SK-N-SH treated with all-trans-retinoic acid at 6 μM for 48 hours (cell line): ENCODE measurements at regions not wholly inside any gene's neighbourhood (a gene's known extent, or its start where the extent isn't known, plus 50 kb on each side); places are given as distances from the start of the nearest gene placed in this dataset.

Experiments used
- ATAC-seq: fragments of 200-7000 bp; cut with Tn5 transposase; 3 replicates; pipeline ENCODE4 v1.9.1; 2020; ENCODE audit warnings: mild to moderate bottlenecking, moderate library complexity
- ARNTL ChIP-seq: fragments of 450-650 bp; formaldehyde crosslinking; IDR thresholded peaks from 2 replicates; pipeline ENCODE4 v1.5.0; 2020; ENCODE audit warnings: low read depth, mild to moderate bottlenecking, moderate library complexity, borderline replicate concordance
- BACH2 ChIP-seq: fragments of 250-450 bp; sonication (Bioruptor Pico); IDR thresholded peaks from 2 replicates; pipeline ENCODE4 v1.9.0; 2021; ENCODE audit warnings: mild to moderate bottlenecking, borderline replicate concordance
- CSDC2 ChIP-seq: fragments of 250-450 bp; sonication (Bioruptor Pico); IDR thresholded peaks from 2 replicates; pipeline ENCODE4 v1.5.0; 2020; ENCODE audit warnings: mild to moderate bottlenecking, moderate library complexity
- ESRRG ChIP-seq: fragments of 250-450 bp; sonication (Bioruptor Pico); IDR thresholded peaks from 2 replicates; pipeline ENCODE4 v1.6.1; 2021; ENCODE audit warnings: mild to moderate bottlenecking
- GLIS3 ChIP-seq: fragments of 250-450 bp; sonication (Bioruptor Pico); IDR thresholded peaks from 2 replicates; pipeline ENCODE4 v1.5.0; 2020; ENCODE audit warnings: mild to moderate bottlenecking, moderate library complexity
- ISL1 ChIP-seq: fragments of 250-450 bp; sonication (Bioruptor Pico); IDR thresholded peaks from 2 replicates; pipeline ENCODE4 v2.1.2; 2022; ENCODE audit warnings: mild to moderate bottlenecking, moderate library complexity
- OSR1 ChIP-seq: fragments of 250-450 bp; sonication (Bioruptor Pico); IDR thresholded peaks from 2 replicates; pipeline ENCODE4 v1.8.0; 2022; ENCODE audit warnings: moderate library complexity, mild to moderate bottlenecking, inconsistent platforms
- PPARA ChIP-seq: fragments of 250-450 bp; sonication (Bioruptor Pico); IDR thresholded peaks from 2 replicates; pipeline ENCODE4 v1.5.0; 2020; ENCODE audit warnings: mild to moderate bottlenecking, borderline replicate concordance
- RARB ChIP-seq: fragments of 250-450 bp; sonication (Bioruptor Pico); IDR thresholded peaks from 2 replicates; pipeline ENCODE4 v1.8.0; 2021; ENCODE audit warnings: mild to moderate bottlenecking, moderate library complexity
- SNAI2 ChIP-seq: fragments of 250-450 bp; sonication (Bioruptor Pico); IDR thresholded peaks from 2 replicates; pipeline ENCODE4 v1.5.0; 2020; ENCODE audit warnings: mild to moderate bottlenecking, moderate library complexity
- TCF4 ChIP-seq: fragments of 250-450 bp; sonication (Bioruptor Pico); IDR thresholded peaks from 2 replicates; pipeline ENCODE4 v1.8.0; 2021; ENCODE audit warnings: mild to moderate bottlenecking, moderate library complexity, borderline replicate concordance
- TOX ChIP-seq: fragments of 250-450 bp; sonication (Bioruptor Pico); IDR thresholded peaks from 2 replicates; pipeline ENCODE4 v1.8.0; 2021; ENCODE audit warnings: mild to moderate bottlenecking, moderate library complexity, borderline replicate concordance
- ZC3H10 ChIP-seq: fragments of 250-450 bp; sonication (Bioruptor Pico); IDR thresholded peaks from 2 replicates; pipeline ENCODE4 v1.5.1; 2021; ENCODE audit warnings: mild to moderate bottlenecking, moderate library complexity
- ZFP3 ChIP-seq: fragments of 250-450 bp; sonication (Bioruptor Pico); IDR thresholded peaks from 2 replicates; pipeline ENCODE4 v1.5.0; 2020; ENCODE audit warnings: mild to moderate bottlenecking, moderate library complexity
- ZNF565 ChIP-seq: fragments of 450-650 bp; formaldehyde crosslinking; conservative IDR thresholded peaks from 2 replicates; pipeline ENCODE4 v1.5.0; 2020; ENCODE audit warnings: low read depth, mild to moderate bottlenecking, moderate library complexity
- ZNF70 ChIP-seq: fragments of 450-650 bp; formaldehyde crosslinking; IDR thresholded peaks from 2 replicates; pipeline ENCODE4 v1.5.0; 2020; ENCODE audit warnings: mild to moderate bottlenecking, moderate library complexity
- ZNF8 ChIP-seq: fragments of 450-650 bp; formaldehyde crosslinking; IDR thresholded peaks from 2 replicates; pipeline ENCODE4 v1.5.0; 2020; ENCODE audit warnings: mild to moderate bottlenecking, moderate library complexity
- TF ChIP-seq, protein P1 (sequence below): fragments of 250-450 bp; sonication (Bioruptor Pico); IDR thresholded peaks from 2 replicates; pipeline ENCODE4 v1.5.0; 2020; ENCODE audit warnings: mild to moderate bottlenecking, moderate library complexity
- TF ChIP-seq, protein P2 (sequence below): fragments of 250-450 bp; sonication (Bioruptor Pico); IDR thresholded peaks from 2 replicates; pipeline ENCODE4 v1.8.0; 2021; ENCODE audit warnings: low read depth, mild to moderate bottlenecking, moderate library complexity, borderline replicate concordance
- TF ChIP-seq, protein P3 (sequence below): fragments of 250-450 bp; sonication (Bioruptor Pico); IDR thresholded peaks from 2 replicates; pipeline ENCODE4 v1.5.1; 2021; ENCODE audit warnings: mild to moderate bottlenecking, moderate library complexity
- TF ChIP-seq, protein P4 (sequence below): fragments of 250-450 bp; sonication (Bioruptor Pico); IDR thresholded peaks from 2 replicates; pipeline ENCODE4 v1.8.0; 2020; ENCODE audit warnings: mild to moderate bottlenecking, moderate library complexity, borderline replicate concordance
- TF ChIP-seq, protein P5 (sequence below): fragments of 250-450 bp; sonication (Bioruptor Pico); IDR thresholded peaks from 2 replicates; pipeline ENCODE4 v1.5.1; 2020; ENCODE audit warnings: low read depth, mild to moderate bottlenecking, moderate library complexity

DNA sequence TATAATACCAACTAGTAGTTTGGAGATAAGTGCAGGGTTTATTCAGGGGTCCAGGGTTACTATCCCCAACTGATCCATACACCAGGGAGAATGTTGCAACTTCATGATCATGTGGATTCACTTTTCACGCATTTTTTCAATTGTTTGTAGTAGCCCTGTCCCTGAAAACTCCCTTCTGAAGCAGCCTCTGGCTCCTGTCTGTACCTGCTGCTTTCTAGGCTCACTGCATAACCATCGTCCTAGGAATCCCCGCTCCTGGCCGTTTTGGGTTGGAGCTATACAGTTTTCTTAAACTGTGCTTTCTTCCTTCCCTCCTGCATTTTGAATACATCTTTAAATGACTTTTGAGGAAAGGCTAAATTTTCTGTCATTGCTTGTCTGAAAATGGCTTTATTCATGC, 154.1 kb downstream of the SDHAF3 start:
- TF ChIP-seq ZNF8 (no peak), SNAI2 (CRISPR knock-in tag) (no peak), ZNF70 (CRISPR knock-in tag) (no peak), OSR1 (CRISPR knock-in tag) (no peak), TCF4 (CRISPR knock-in tag) (no peak), ARNTL (no peak), ESRRG (CRISPR knock-in tag) (no peak), RARB (CRISPR knock-in tag) (no peak), TOX (CRISPR knock-in tag) (no peak), GLIS3 (CRISPR knock-in tag) (no peak), ZNF565 (CRISPR knock-in tag) (no peak), CSDC2 (CRISPR knock-in tag) (no peak)
- TF ChIP-seq, protein P1, sequence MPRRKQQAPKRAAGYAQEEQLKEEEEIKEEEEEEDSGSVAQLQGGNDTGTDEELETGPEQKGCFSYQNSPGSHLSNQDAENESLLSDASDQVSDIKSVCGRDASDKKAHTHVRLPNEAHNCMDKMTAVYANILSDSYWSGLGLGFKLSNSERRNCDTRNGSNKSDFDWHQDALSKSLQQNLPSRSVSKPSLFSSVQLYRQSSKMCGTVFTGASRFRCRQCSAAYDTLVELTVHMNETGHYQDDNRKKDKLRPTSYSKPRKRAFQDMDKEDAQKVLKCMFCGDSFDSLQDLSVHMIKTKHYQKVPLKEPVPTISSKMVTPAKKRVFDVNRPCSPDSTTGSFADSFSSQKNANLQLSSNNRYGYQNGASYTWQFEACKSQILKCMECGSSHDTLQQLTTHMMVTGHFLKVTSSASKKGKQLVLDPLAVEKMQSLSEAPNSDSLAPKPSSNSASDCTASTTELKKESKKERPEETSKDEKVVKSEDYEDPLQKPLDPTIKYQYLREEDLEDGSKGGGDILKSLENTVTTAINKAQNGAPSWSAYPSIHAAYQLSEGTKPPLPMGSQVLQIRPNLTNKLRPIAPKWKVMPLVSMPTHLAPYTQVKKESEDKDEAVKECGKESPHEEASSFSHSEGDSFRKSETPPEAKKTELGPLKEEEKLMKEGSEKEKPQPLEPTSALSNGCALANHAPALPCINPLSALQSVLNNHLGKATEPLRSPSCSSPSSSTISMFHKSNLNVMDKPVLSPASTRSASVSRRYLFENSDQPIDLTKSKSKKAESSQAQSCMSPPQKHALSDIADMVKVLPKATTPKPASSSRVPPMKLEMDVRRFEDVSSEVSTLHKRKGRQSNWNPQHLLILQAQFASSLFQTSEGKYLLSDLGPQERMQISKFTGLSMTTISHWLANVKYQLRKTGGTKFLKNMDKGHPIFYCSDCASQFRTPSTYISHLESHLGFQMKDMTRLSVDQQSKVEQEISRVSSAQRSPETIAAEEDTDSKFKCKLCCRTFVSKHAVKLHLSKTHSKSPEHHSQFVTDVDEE (CRISPR knock-in tag): no peak
- TF ChIP-seq, protein P2, sequence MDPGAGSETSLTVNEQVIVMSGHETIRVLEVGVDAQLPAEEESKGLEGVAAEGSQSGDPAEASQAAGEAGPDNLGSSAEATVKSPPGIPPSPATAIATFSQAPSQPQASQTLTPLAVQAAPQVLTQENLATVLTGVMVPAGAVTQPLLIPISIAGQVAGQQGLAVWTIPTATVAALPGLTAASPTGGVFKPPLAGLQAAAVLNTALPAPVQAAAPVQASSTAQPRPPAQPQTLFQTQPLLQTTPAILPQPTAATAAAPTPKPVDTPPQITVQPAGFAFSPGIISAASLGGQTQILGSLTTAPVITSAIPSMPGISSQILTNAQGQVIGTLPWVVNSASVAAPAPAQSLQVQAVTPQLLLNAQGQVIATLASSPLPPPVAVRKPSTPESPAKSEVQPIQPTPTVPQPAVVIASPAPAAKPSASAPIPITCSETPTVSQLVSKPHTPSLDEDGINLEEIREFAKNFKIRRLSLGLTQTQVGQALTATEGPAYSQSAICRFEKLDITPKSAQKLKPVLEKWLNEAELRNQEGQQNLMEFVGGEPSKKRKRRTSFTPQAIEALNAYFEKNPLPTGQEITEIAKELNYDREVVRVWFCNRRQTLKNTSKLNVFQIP (CRISPR knock-in tag): no peak
- TF ChIP-seq, protein P3, sequence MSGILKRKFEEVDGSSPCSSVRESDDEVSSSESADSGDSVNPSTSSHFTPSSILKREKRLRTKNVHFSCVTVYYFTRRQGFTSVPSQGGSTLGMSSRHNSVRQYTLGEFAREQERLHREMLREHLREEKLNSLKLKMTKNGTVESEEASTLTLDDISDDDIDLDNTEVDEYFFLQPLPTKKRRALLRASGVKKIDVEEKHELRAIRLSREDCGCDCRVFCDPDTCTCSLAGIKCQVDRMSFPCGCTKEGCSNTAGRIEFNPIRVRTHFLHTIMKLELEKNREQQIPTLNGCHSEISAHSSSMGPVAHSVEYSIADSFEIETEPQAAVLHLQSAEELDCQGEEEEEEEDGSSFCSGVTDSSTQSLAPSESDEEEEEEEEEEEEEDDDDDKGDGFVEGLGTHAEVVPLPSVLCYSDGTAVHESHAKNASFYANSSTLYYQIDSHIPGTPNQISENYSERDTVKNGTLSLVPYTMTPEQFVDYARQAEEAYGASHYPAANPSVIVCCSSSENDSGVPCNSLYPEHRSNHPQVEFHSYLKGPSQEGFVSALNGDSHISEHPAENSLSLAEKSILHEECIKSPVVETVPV (CRISPR knock-in tag): no peak
- TF ChIP-seq, protein P4, sequence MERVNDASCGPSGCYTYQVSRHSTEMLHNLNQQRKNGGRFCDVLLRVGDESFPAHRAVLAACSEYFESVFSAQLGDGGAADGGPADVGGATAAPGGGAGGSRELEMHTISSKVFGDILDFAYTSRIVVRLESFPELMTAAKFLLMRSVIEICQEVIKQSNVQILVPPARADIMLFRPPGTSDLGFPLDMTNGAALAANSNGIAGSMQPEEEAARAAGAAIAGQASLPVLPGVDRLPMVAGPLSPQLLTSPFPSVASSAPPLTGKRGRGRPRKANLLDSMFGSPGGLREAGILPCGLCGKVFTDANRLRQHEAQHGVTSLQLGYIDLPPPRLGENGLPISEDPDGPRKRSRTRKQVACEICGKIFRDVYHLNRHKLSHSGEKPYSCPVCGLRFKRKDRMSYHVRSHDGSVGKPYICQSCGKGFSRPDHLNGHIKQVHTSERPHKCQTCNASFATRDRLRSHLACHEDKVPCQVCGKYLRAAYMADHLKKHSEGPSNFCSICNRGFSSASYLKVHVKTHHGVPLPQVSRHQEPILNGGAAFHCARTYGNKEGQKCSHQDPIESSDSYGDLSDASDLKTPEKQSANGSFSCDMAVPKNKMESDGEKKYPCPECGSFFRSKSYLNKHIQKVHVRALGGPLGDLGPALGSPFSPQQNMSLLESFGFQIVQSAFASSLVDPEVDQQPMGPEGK (CRISPR knock-in tag): no peak
- TF ChIP-seq, all 23 proteins: peak for 0

DNA sequence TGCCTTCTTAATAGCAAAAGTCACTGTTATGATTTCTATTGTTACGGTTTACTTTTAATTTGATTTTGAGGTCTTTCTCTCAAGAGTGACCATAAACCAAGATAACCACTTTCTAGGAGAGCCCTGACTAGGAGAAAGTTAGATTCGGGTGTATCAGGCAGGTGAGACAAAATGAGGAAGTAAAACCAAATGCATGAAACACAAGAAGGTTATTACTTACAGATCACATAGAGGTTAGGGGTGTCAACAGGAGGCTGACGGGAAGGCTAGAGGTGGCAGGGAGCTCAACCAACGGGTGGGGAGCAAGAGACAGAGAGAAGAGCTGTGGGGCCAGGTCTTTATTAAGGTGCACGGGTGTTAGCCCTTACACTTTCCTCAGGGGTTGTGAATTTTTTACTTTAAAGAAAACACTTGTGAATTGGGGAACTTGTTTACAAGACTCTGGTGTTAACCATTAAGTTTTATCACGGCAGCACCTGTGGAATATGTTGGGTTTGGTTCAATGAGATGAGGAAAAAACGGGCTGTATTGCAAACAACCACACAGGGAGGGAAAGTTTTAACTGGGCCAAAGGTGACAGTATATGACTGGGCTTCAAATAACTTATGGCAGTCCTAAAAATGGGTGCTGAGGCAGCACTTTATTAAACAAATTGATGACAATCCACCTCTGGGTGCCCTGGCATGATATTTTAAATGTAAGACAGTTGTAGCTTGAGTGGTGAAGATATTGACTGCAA, 154.9 kb downstream of the SDHAF3 start:
- ATAC-seq: no peak
- TF ChIP-seq TOX (CRISPR knock-in tag): no peak
- TF ChIP-seq, protein P3 (CRISPR knock-in tag): no peak
- TF ChIP-seq ZFP3 (CRISPR knock-in tag): no peak
- TF ChIP-seq, protein P5, sequence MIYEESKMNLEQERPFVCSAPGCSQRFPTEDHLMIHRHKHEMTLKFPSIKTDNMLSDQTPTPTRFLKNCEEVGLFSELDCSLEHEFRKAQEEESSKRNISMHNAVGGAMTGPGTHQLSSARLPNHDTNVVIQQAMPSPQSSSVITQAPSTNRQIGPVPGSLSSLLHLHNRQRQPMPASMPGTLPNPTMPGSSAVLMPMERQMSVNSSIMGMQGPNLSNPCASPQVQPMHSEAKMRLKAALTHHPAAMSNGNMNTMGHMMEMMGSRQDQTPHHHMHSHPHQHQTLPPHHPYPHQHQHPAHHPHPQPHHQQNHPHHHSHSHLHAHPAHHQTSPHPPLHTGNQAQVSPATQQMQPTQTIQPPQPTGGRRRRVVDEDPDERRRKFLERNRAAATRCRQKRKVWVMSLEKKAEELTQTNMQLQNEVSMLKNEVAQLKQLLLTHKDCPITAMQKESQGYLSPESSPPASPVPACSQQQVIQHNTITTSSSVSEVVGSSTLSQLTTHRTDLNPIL (CRISPR knock-in tag): no peak
- TF ChIP-seq, protein P1 (CRISPR knock-in tag): no peak
- TF ChIP-seq TCF4 (CRISPR knock-in tag): no peak
- no peak for TF ChIP-seq PPARA (CRISPR knock-in tag)
- TF ChIP-seq, protein P4 (CRISPR knock-in tag): no peak
- no peak for TF ChIP-seq BACH2 (CRISPR knock-in tag)
- no peak for TF ChIP-seq ZC3H10
- no peak for TF ChIP-seq OSR1 (CRISPR knock-in tag)
- TF ChIP-seq ZNF70 (CRISPR knock-in tag): no peak
- TF ChIP-seq ISL1 (CRISPR knock-in tag): no peak
- TF ChIP-seq ZNF565 (CRISPR knock-in tag): no peak

More for the DNA sequence above, 154.1 kb downstream of the SDHAF3 start:
- ATAC-seq: no peak
